Activated B cell treated with CpG ODN at 0.5 μM for 24 hours (primary cell): ENCODE measurements at regions not wholly inside any gene's neighbourhood (a gene's known extent, or its start where the extent isn't known, plus 50 kb on each side); places are given as distances from the start of the nearest gene placed in this dataset.

Source experiments
- ATAC-seq: fragments of 200-7000 bp; cut with Tn5 transposase; one replicate; pipeline ENCODE4 v1.10.0; 2021; ENCODE audit warnings: low read depth, mild to moderate bottlenecking, moderate library complexity
- CTCF ChIA-PET: fragments of 350-600 bp; sonication (Branson Sonifier 250); formaldehyde crosslinking; loops from one replicate; lab custom pipeline; 2021; ENCODE audit warnings: antibody characterized with exemption; lab: Charles Lee
- POLR2A ChIA-PET: fragments of 350-600 bp; sonication (Branson Sonifier 250); formaldehyde crosslinking; loops from one replicate; lab custom pipeline; 2021; ENCODE audit warnings: antibody characterized with exemption; lab: Charles Lee
- DNase-seq: peaks from one replicate; pipeline ENCODE4 v3.0.0; 2022
- H3K27ac Mint-ChIP-seq: one replicate; pipeline ENCODE4 v1.8.0; 2020; ENCODE audit warnings: mixed read lengths
- H3K27me3 Mint-ChIP-seq: one replicate; pipeline ENCODE4 v1.8.0; 2021; ENCODE audit warnings: mixed read lengths
- H3K36me3 Mint-ChIP-seq: one replicate; pipeline ENCODE4 v1.8.0; 2021; ENCODE audit warnings: low read depth, mixed read lengths
- H3K4me1 Mint-ChIP-seq: one replicate; pipeline ENCODE4 v1.8.0; 2021; ENCODE audit warnings: mixed read lengths
- H3K4me3 Mint-ChIP-seq: one replicate; pipeline ENCODE4 v1.8.0; 2020; ENCODE audit warnings: mild to moderate bottlenecking, mixed read lengths
- H3K9me3 Mint-ChIP-seq: one replicate; pipeline ENCODE4 v1.8.0; 2020; ENCODE audit warnings: mixed read lengths
- intact Hi-C: fragments of 100-400 bp; cut with micrococcal nuclease; formaldehyde crosslinking; loops from one replicate; pipeline ENCODE4 v1.15.1; 2024
- TF ChIP-seq, protein P1 (sequence below): fragments of 200-600 bp; IDR thresholded peaks from one replicate; pipeline ENCODE4 v1.8.0; 2022; ENCODE audit warnings: antibody characterized with exemption, mild to moderate bottlenecking

DNA sequence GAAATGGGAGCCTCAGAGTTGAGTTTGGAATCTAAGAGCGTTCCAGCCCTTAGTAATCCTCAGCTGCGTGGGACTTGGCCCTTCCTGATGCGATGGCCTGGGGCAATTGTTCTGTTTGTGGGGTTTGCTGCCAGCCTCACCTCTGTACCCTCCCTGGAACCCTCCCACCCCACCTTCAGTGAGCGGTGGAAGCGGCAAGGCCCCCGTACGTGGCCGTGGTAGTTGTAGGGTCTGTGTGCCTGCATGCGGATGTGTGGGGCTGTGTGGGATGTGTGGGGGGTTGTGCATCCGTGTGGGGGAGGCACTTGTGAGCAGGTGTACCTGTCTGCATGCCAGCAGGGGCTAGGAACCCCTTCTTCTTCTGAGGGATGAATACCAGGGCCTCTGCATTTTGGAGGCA is 65.4 kb upstream of the ADRA2C start:
- Mint-ChIP-seq H3K27me3 (peaks cover 19% of the 10 kb centered on the region), H3K4me1 (no peaks in the 10 kb centered on the region), H3K4me3 (no peak overlapping the region), H3K9me3 (peaks cover 12% of the 10 kb centered on the region), H3K27ac (no peak overlapping the region), H3K36me3 (peaks cover 3% of the 10 kb centered on the region)
- CTCF ChIA-PET = no interaction called here
- TF ChIP-seq, protein P1, sequence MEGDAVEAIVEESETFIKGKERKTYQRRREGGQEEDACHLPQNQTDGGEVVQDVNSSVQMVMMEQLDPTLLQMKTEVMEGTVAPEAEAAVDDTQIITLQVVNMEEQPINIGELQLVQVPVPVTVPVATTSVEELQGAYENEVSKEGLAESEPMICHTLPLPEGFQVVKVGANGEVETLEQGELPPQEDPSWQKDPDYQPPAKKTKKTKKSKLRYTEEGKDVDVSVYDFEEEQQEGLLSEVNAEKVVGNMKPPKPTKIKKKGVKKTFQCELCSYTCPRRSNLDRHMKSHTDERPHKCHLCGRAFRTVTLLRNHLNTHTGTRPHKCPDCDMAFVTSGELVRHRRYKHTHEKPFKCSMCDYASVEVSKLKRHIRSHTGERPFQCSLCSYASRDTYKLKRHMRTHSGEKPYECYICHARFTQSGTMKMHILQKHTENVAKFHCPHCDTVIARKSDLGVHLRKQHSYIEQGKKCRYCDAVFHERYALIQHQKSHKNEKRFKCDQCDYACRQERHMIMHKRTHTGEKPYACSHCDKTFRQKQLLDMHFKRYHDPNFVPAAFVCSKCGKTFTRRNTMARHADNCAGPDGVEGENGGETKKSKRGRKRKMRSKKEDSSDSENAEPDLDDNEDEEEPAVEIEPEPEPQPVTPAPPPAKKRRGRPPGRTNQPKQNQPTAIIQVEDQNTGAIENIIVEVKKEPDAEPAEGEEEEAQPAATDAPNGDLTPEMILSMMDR = no peak
- POLR2A ChIA-PET = no interaction called here
- no peak for ATAC-seq
- intact Hi-C loops = no loop called here
- no peak for DNase-seq

DNA sequence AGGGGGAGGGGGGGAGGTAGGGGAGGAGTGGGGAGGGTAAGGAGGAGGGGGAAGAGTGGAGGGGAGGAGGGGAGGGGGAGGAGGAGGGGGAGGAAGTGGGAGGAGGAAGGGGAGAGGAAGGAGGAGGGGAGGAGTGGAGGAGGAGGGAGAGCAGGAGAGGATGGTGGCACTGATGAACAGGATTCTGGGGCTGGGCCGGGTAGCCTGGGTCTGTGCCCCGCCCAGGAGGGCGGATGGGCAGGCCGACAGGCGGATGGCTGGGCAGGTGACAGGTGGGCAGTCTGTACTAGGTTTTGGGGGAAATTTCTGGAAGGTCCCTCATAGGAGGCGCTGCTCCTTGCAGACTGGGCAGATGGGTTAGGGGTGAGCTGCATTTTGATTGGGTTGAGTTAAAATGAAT is 66.0 kb upstream of the ADRA2C start:
- no peak for DNase-seq
- peaks cover 12% of the 10 kb centered on the region for H3K9me3 Mint-ChIP-seq
- H3K27ac Mint-ChIP-seq = no peak overlapping the region
- H3K27me3 Mint-ChIP-seq = peaks cover 20% of the 10 kb centered on the region
- ChIA-PET POLR2A (no interaction called here), CTCF (no interaction called here)
- no peak for ATAC-seq
- no peaks in the 10 kb centered on the region for H3K4me1 Mint-ChIP-seq
- TF ChIP-seq, protein P1 = no peak
- H3K4me3 Mint-ChIP-seq = no peak overlapping the region
- peaks cover 3% of the 10 kb centered on the region for H3K36me3 Mint-ChIP-seq
- intact Hi-C loops = no loop called here

DNA sequence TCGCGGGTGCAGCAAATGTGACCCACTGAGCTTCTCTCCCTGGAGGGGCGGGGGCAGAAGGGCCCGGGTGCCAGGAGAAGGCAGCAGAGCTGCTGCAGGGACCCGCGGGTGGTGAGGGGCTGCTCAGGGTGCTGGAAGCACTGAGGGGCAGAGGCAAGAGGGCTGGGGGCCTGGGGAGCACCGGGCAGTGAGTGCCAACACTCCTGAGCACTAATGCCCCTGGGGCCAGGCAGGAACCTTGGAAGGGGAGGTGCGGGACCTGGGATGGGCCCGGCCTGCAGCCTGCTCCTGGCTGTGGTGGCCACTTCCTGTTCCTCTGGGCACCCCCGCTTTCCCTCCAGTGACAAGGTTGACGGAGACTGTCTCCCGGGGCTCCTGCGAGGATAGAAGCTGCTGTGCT is 66.5 kb upstream of the ADRA2C start:
- TF ChIP-seq, protein P1 = no peak
- no peak for ATAC-seq
- Mint-ChIP-seq H3K27ac (no peak overlapping the region), H3K27me3 (peaks cover 22% of the 10 kb centered on the region), H3K4me1 (no peaks in the 10 kb centered on the region), H3K9me3 (peaks cover 12% of the 10 kb centered on the region), H3K36me3 (peaks cover 3% of the 10 kb centered on the region), H3K4me3 (no peak overlapping the region)
- no peak for DNase-seq
- CTCF ChIA-PET = no interaction called here
- intact Hi-C loops = no loop called here
- POLR2A ChIA-PET = no interaction called here

DNA sequence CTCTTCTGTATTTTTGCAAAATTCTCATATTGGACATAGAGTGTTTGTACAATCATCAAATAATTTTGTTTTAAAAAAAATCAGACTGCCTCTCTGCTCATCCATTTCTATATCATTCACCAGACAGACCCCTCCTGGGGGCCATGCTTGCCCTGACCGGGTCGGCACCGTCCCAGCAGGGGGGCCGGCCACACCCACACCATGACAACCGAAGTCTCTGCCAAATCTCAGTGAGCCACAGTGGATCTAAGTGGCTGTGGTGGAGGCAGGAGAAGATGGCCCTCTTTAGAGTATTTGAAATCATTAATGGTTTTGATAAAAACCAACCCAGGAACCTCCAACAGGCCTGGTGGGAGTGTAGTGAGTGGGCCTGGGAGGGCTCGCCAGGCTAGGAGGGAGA is 66.9 kb upstream of the ADRA2C start:
- DNase-seq (no peak), ATAC-seq (no peak)
- no peaks in the 10 kb centered on the region for H3K4me1 Mint-ChIP-seq
- no peak overlapping the region for H3K4me3 Mint-ChIP-seq
- H3K27ac Mint-ChIP-seq = no peak overlapping the region
- CTCF ChIA-PET = no interaction called here
- H3K9me3 Mint-ChIP-seq = peaks cover 12% of the 10 kb centered on the region
- POLR2A ChIA-PET = no interaction called here
- intact Hi-C loops = no loop called here
- peaks cover 3% of the 10 kb centered on the region for H3K36me3 Mint-ChIP-seq
- peaks cover 21% of the 10 kb centered on the region for H3K27me3 Mint-ChIP-seq
- TF ChIP-seq, protein P1 = no peak

DNA sequence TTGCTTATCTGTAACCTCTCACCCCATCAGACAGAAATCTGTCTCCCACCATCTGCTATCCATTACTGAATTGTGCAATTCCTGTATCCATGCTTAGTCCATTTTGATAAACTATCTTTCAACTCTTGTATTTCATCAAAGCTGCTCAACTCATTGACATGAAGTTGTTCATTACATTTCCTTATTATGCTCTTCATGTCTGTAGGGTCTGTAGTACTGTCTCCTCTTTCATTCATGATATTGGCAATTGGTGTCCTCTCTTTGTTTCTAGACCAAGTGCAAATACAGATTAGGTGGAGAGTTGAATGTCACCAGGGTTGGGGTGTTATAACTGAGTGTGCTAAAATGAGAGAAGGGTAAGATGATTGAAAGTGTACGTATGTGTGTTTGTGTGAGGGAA is 69.2 kb upstream of the ADRA2C start:
- no peak for ATAC-seq
- TF ChIP-seq, protein P1 = no peak
- no peaks in the 10 kb centered on the region for H3K4me1 Mint-ChIP-seq
- ChIA-PET CTCF (no interaction called here), POLR2A (no interaction called here)
- no peak overlapping the region for H3K27ac Mint-ChIP-seq
- H3K27me3 Mint-ChIP-seq = peaks cover 16% of the 10 kb centered on the region
- H3K4me3 Mint-ChIP-seq = no peak overlapping the region
- intact Hi-C loops = no loop called here
- H3K36me3 Mint-ChIP-seq = peaks cover 3% of the 10 kb centered on the region
- peaks cover 12% of the 10 kb centered on the region for H3K9me3 Mint-ChIP-seq
- DNase-seq = no peak
